HG02588 (cell line): ENCODE measurements at regions not wholly inside any gene's neighbourhood (a gene's known extent, or its start where the extent isn't known, plus 50 kb on each side); places are given as distances from the start of the nearest gene placed in this dataset.

ENCODE experiments used
- ATAC-seq: cut with Tn5 transposase; IDR thresholded peaks from one replicate; pipeline ENCODE4 v1.9.1; 2021; ENCODE audit warnings: mild to moderate bottlenecking, moderate library complexity; ENCODE audit not compliant: unreplicated experiment

- no peak for ATAC-seq
Measured at GRCh38 chr14:98688446-98688845, 583.6 kb downstream of the BCL11B start.

- no peak for ATAC-seq
Measured at GRCh38 chr14:98689951-98690350, 582.0 kb downstream of the BCL11B start.

DNA sequence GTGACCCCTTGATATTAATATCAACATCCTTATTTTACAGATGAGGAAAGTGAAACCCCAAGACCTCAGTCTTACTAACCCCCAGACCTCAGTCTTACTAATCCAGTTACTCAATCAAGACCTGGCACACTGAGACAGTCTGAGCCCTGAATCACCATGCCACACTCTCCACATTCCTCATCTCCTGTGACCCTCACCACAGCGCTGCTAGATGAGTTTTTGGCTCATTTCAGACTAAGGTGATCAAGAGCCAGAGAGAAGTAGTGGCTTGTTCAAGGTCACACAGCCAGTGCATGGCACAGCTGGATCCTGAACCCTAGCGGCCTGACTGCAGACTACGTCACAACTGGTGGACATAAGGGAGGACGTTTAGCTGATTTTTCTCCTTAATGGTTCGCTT is 579.2 kb downstream of the BCL11B start:
- no peak for ATAC-seq

GRCh38 chr14:98694541-98694940 is 577.5 kb downstream of the BCL11B start:
- ATAC-seq, result no peak

GRCh38 chr14:98695809-98696208 is 576.2 kb downstream of the BCL11B start:
- ATAC-seq, result no peak

- no peak for ATAC-seq
Measured at GRCh38 chr14:98698341-98698740, 573.7 kb downstream of the BCL11B start.

- ATAC-seq, result no peak
Measured at GRCh38 chr14:98700748-98701147, 571.2 kb downstream of the BCL11B start.

- ATAC-seq, result no peak
Measured at GRCh38 chr14:98701377-98701776, 570.6 kb downstream of the BCL11B start.

- ATAC-seq, result no peak
Measured at GRCh38 chr14:98704441-98704840, 567.6 kb downstream of the BCL11B start.

DNA sequence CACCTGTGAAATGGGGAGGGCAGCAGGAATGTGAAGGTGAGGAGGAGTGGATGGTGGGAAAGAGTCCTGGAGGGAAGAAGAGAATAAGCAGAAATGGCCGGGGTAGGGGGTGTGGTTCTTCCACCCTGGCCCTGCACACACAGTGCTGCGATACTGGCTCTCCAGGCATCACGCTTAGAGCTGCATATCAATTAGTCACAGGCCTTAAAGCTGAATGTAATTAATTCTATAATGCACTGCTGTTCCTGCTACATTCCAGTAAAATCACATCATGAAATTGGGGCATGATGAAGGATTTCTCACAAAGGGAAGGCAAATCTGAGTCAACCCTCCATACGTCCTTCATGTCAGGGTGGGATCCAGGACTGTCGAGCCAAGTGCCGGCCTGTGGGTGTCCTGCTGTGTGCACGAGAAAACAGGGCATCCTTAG is 566.1 kb downstream of the BCL11B start:
- ATAC-seq, result no peak

DNA sequence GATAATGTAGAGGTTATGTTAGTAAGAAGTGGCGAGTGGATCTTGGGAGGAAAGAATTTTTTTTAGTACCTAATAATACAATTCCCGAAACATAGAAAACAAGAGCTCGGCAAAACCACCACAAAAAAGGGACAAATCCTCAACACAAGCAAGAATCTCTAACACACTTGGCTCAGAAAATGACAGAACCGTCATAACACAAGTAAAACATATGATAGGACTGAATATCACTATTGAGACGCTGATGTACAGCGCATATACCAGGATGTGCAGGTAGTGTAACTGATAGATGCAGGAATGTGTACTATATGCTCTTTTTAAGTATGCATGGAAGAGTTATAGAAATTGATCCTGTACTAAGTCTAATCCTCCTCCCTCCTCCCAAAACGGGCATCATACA is 564.5 kb downstream of the BCL11B start:
- ATAC-seq, result no peak

GRCh38 chr14:98708555-98708954 is 563.4 kb downstream of the BCL11B start:
- ATAC-seq, result no peak

DNA sequence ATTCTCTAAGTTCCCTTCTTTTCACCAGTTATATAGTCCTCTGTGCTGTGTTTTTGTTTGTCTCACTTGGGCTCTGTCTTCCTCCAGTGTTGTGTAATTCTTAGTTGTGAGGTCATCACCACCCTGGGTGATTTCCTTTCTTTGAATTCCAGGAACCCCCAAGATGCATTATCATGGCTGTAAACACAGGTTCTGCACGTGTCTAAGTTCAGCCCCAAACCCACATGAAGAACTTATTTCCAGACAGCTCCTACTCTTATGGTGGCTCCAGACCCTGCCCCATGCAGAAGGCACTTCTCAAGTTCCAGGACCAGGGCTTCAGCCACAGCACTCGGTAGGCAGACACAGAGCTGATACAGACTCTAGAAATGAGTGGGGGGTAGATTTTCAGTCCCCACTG is 560.5 kb downstream of the BCL11B start:
- ATAC-seq, result no peak

DNA sequence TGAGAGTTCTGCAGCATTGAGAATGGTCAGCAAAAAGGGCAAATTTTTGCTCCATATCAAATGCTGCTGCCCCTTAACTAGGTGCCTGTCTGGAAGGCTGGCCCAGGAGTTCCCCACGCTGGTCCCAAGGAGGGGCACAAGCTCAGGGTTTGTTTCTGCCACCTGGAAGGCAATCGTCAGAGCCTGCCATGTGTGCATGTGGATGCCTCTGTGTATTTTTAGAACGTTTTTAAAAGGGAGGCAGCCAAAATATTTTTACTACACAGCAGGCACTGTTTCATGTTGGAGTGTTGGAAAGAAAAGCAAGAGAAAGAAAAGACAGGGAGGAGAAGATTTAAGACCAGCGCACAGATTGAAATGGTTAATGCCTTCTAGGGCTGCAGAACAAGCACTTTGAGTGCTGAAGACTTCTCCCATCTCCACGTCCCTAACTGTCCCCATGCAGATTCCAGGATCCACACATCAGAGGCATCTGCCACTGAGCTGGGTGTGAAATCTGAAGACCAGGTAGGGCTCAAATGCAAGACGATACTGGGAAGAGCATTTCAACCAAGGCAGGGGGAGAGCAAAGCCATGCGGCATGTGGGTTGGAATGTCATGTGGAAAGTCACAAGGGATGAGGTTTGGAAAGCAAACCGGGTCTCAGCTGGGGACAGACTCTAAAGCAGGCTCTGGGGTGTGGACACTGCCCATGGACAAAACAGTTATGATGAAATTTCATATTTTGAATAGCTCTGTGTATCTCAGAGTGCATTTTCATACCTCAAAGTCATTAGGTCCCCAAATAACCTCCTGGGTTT is 557.2 kb downstream of the BCL11B start:
- ATAC-seq, result no peak

DNA sequence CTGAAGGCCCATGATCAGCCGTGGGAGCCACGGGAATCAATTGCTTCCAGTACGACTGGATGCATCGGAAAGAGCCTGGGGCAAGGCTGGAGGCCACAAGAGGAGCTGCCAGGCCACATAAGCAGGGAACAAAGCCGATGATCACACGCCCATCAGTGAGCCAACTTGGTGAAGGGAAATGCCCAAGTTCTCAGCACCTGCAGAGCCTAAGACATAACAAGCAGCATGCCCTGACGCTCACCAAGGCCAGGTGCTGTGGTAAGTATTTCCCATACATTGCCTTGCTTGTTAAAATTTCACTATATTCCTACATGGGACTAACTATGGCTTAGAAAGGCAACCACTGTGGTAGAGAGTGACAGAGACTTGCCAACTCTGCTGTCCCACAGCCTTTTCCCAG is 555.9 kb downstream of the BCL11B start:
- no peak for ATAC-seq

DNA sequence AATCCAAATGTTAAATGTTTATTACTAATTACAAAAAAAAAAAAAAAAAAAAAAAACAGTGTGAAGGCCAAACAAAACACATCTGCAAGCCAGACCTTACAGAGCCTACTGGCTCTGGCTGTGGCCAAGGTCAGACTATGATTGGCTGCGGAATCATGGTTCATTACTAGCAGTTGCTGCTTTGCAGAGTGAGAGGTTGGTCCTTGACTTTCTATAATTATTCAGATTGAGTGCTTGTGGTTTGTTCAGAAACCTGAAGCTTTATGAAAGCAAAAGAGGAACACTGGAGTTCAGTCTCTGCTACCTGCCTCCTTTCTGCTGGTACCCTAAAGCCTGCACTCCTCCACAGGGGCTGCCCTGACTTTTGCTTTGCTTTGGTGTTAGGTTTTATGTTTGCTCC is 550.9 kb downstream of the BCL11B start:
- no peak for ATAC-seq

DNA sequence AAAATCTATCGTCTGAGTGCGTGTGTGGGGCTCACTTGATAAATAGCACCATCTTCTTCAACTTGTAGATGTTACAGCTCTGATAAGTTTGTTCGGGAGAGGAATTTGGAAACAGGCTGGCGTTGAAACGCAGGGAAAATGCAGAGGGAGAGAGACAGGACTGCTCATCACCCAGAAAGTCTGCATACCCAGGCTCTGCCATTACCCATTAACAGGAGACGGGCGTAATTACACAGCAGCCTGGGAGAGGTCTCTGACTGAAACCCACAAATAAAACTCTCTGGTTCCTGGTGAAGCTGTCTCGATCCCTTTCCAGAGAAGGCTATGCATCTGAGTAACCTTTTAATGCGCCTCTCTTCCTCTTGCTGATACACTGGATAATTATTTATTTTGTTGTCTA is 547.3 kb downstream of the BCL11B start:
- no peak for ATAC-seq

- no peak for ATAC-seq
Measured at GRCh38 chr14:98725191-98725590, 546.8 kb downstream of the BCL11B start.

GRCh38 chr14:98725676-98726075 is 546.3 kb downstream of the BCL11B start:
- no peak for ATAC-seq

GRCh38 chr14:98726585-98727405 is 545.2 kb downstream of the BCL11B start:
- no peak for ATAC-seq

GRCh38 chr14:98728024-98728423 is 544.0 kb downstream of the BCL11B start:
- ATAC-seq, result no peak

GRCh38 chr14:98728836-98729235 is 543.2 kb downstream of the BCL11B start:
- ATAC-seq, result no peak
